AG08396 (cell line): ENCODE measurements at regions not wholly inside any gene's neighbourhood (a gene's known extent, or its start where the extent isn't known, plus 50 kb on each side); places are given as distances from the start of the nearest gene placed in this dataset.

ENCODE experiments used
- DNase-seq: peaks from one replicate; pipeline ENCODE4 v3.0.0; 2012; ENCODE audit warnings: low spot score, mixed read lengths

DNA sequence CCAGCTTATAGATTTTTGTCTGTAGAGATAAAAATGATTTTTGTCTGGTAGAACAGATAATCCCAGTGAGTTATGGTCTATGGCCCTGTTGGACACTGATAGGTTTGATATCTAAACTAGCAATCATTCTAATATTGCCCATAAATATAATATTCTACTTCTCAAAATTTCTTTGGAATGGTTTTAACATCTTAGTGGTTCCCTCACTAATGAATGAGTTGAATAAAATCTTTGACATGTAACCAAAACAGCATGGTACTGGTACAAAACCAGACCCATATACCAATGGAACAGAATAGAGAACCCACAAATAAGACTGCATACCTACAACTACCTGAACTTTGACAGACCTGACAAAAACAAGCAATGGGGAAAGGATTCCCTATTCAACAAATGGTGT lies 219.7 kb downstream of the SEC61B start:
- DNase-seq = no peak

DNA sequence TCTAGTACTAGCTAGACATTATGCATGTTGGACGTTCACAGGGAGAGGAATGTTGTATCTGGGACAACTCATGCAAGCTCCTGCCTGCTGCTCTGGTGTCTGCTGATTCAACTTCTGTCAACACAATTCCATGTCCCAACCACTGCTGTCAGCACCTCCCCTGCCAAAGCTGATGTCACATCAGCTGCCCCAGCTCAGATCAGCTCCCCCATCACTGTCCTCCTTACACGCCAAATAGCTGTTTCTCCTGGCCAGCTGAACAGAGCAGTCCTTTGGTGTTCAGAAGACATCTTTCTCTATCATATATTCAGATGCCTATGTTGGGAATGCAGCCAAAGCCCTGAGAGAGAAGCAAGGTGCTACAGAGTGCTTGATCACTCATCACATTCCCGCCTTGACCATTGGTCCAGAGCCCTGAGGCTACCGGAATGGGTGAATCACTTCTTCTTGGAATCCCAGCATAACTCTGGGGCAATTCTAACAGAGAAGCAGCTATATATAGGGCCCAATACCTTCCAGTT lies 223.3 kb downstream of the SEC61B start:
- peak; percentile 85 for DNase-seq

DNA sequence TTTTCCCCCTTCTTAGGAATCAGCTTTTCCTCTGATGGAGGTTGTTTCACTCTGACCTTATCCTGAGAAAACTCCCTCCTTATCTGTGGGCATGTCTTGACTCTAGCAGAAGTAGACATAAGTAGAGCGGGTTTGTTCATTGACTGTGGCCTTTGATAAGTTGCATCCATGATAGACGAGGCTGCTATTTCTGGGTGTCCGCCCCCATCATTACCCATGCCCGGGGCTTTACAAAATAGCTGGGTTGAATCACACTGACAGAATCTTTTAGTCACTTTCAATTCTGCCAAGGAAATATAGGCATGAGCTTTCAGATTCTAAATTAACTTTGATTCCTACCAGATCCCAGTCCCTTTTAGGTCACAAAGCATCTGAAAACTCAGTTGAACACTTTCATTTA lies 223.8 kb downstream of the SEC61B start:
- peak; percentile 32 for DNase-seq

- DNase-seq = no peak
Observed at GRCh38 chr9:99447951-99448350, 225.9 kb downstream of the SEC61B start.

GRCh38 chr9:99449726-99450125 lies 227.6 kb downstream of the SEC61B start:
- DNase-seq = no peak

- DNase-seq = no peak
Observed at GRCh38 chr9:99451112-99451606, 229.1 kb downstream of the SEC61B start.

DNA sequence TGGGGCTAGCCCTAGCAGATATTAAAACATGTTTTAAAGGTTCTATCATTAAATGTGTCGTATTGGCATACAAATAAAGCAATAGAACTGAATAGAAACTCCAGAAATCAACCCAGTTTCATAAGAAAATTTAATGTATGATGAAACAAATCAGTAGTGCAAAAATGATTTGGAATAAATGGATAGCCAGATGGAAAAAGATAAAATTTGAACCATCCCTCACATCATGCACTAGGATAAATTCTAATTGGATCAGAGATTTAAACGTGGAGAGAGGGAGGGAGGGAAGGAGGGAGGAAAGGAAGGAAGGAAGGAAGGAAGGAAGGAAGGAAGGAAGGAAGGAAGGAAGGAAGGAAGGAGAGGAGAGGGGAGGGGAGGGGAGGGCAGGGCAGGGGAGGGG lies 235.3 kb downstream of the SEC61B start:
- no peak for DNase-seq

- no peak for DNase-seq
Observed at GRCh38 chr9:99457981-99458380, 235.9 kb downstream of the SEC61B start.

GRCh38 chr9:99459919-99460318 lies 237.8 kb downstream of the SEC61B start:
- no peak for DNase-seq

DNA sequence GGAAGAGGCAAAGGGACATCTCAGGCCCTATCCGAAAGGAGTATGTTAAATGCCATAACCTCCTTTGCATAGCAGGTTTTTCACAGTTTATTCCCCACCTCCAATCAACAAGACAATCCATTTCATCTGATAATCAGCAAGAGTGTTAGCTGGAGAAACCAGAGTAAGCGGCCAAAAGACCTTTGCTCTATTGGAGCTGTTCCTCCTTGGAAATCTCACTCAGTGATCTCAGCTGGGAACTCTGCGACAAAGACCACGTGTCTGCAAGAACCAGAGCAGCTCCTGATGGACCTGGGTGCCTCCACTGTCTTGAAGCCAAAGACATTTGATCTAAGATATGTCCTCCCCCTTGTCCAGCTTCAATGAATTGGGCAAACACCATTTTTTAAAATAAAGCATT lies 241.0 kb downstream of the SEC61B start:
- no peak for DNase-seq

- no peak for DNase-seq
Observed at GRCh38 chr9:99464568-99464967, 242.5 kb downstream of the SEC61B start.

DNA sequence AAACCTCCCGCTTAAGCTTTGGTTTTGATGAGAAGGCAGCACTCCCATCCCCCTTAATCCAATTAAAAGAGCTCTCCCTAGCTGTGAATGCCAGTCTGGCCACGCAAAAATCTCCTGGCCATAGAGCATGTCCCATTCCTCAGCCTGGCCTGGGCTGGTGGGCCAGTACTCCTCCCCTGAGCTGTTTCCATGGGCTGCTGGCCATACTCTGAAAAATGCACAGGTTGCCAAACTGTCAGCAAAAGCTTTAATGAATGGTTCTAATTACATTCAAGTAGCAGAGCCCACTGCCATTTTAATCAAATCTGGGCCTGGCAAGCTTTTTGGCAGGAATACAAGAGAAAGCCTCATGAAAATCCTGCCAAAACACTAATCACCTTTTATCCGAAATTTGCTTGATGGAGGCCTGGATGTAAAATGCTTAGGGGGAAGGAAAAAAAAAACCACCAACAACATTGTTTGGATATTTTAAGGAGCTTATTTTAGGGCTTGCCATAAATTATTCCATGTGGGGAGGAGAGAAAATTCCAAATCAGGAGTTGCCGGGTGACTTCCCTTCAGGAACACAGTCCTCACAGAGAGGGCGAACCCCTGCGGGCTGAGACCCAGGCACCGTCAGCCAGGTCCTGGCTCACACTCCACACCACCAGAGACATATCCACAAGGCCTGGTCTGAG lies 243.3 kb downstream of the SEC61B start:
- no peak for DNase-seq

- DNase-seq = no peak
Observed at GRCh38 chr9:99466104-99466503, 244.0 kb downstream of the SEC61B start.

- DNase-seq = no peak
Observed at GRCh38 chr9:99466781-99467180, 244.7 kb downstream of the SEC61B start.

DNA sequence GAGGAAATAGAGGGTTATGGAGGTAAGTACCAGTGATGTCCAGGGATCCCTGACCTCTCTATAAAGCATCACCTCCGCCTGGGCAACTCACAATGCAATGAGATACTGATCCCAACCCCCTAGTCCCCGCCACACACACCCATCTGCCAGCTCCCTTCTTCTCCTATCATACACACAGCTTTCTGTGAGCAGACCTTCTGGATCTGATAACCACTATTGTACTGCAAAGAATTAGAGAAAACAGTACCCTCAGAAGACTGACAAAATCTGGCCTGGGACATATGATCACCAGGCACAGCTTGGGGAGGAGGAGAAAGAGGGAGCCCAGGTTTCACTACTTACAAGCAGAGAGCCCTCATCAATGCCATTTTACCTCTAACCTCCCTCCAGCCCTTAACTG lies 249.0 kb downstream of the SEC61B start:
- no peak for DNase-seq

DNA sequence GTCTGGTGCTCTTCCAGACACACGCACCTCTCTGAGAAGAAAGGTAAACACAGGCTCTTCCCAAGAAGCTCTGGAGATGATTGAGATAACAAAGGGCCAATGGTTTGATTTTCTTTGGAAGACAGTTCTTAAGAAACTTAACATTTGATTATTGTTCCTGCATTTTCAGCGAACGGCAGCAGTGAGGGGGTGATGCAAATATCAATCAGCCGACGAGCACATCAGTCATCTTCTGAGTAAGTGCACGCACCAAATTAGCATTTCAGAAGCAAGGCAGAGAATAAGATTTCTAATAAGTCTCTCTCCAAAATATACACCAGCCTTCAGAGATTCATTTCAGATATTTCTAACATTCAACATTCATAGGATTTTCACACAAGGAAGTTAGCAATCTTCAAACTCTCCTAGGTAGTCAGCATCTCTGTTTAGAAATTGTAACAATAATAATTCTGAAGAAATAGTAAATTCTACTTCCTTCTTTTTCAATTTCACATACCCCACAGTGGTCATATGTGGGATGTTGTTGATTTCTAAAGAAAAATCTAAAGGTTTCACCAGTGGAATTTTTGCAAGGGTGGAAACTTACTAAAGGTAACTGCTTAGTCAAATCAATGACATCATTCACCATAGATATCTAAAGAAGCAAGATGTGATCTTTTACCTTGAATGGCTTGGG lies 250.3 kb downstream of the SEC61B start:
- DNase-seq = no peak

GRCh38 chr9:99472916-99473245 lies 250.8 kb downstream of the SEC61B start:
- no peak for DNase-seq

DNA sequence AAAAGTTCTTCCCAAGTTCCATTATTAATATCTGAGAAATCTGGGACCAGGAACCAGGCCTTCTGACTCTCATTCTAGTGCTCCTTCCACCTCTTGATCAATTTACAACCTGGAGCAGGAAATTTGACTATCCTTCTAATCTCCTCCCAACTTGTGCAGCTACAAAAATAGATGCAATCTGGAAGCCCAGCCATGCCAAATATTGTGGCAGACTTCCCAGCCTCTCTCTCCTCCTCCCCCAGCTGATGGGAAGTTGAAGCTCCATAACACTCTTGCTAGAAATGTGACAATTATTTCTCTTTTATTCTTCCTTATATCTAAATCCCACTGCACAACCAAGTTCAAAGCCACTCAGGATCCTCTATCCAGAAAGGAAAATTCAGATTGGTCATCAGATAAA lies 252.1 kb downstream of the SEC61B start:
- DNase-seq = no peak

DNA sequence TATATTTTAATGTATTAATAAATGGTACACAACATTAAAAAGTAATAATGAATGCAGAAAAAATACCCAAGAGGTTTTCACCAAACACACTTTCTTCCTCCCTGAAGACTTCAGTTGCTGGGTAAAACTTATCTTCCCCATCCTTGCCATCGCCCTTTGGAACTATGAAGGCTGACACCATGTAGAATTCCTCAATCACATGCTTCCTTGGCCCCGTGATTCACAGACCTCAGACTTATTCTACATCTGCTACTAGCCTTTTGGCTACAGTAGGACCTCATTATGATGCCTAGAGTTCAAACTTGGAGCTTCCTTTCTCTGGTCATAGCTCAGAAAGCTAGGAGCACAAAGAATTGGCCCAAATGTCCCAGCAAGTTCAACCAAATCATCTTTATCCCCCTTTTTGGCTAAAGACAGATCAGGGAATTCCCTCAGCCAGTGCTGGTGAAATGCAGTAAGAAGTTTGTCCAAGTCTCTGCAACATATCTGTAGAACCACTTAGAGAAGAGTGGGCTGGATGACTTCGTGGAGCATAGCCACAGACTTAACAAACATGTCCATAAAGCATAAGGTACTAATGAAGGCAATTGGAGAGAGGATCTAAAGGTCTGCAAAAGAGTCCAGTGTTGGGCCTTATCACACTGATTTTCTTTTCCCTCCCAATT lies 253.5 kb downstream of the SEC61B start:
- DNase-seq = no peak

DNA sequence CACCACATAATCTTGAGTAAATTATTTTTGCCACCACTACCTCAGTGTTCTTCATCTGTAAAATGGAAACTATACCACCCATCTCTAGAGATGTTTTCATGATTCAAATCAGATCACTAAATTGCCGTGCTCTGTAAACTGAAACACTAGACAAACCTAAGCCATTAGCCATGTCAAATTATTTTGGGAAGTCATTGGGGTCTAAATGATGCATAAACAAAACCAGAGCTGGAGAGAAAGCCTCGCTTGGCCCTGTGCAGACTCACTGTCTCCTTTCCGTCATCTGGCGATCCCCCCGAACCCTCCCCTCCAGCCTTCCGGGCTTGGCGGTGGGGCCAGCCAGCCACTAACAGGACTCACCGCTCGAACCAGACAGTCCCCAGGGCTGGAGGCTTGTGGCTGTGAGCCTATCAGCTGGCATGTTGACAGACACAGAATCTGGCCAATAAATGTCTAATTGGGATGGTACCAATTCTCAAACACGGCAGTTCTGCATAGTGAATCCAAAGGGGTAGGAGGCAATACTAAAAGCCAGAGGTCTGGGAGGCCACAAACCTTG lies 256.5 kb downstream of the SEC61B start:
- no peak for DNase-seq

DNA sequence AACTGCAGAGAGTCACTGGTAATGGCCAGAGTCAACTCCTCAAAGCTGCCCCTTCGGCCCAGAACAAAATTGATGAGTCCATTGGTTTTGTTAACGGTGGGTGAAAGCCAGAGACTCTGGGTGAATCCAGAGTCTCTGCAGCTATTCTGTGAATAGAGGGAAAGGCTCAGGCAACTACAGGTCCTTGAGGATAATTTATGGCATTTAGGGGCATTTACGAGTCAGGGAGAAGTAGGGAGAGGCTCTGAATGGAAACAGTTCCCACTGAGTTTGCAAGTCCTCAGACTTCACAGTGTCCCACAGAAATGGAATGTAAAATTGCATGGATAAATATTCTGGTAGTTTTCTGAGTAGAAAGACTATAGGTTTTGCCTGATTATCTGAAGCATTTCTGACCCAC lies 257.8 kb downstream of the SEC61B start:
- no peak for DNase-seq

GRCh38 chr9:99485459-99485858 lies 263.4 kb downstream of the SEC61B start:
- no peak for DNase-seq

- DNase-seq = no peak
Observed at GRCh38 chr9:99486684-99487083, 264.6 kb downstream of the SEC61B start.
